Activated CD4-positive, alpha-beta T cell treated with anti-CD3 and anti-CD28 coated beads, Interleukin-2, amount 50 U/mL, for 48 hours (primary cell): ENCODE measurements at regions not wholly inside any gene's neighbourhood (a gene's known extent, or its start where the extent isn't known, plus 50 kb on each side); places are given as distances from the start of the nearest gene placed in this dataset.
"Not testable (repeated sequence)": the region's sequence is repeated elsewhere in the genome, so short reads cannot be mapped to it uniquely, and the experiment has no call there.

ENCODE experiments used
- DNase-seq, 2 experiments: peaks; one replicate each; pipeline ENCODE4 v3.0.0-alpha.2; 2020

DNA sequence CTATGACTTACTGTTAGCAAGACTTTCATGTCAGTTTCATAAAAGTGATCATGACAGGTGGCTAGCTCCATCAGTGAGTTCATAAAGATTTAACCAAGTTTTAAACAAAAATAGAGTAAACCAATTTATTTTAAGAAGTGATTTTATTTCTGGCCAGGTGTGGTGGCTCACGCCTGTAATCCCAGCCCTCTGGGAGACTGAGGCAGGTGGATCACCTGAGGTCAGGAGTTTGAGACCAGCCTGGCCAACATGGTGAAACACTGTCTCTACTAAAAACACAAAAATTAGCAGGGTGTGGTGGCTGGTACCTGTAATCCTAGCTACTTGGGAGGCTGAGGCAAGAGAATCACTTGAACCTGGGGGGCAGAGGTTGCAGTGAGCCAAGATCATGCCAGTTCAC, 111.4 kb upstream of the MAP2 start:
- DNase-seq = not testable (repeated sequence)

GRCh38 chr2:209314653-209315052, 109.2 kb upstream of the MAP2 start:
- DNase-seq = no peak

GRCh38 chr2:209316141-209316540, 107.7 kb upstream of the MAP2 start:
- no peak for DNase-seq

- DNase-seq = no peak
Measured at GRCh38 chr2:209321076-209321475, 102.8 kb upstream of the MAP2 start.

GRCh38 chr2:209321581-209321980, 102.3 kb upstream of the MAP2 start:
- DNase-seq = no peak

DNA sequence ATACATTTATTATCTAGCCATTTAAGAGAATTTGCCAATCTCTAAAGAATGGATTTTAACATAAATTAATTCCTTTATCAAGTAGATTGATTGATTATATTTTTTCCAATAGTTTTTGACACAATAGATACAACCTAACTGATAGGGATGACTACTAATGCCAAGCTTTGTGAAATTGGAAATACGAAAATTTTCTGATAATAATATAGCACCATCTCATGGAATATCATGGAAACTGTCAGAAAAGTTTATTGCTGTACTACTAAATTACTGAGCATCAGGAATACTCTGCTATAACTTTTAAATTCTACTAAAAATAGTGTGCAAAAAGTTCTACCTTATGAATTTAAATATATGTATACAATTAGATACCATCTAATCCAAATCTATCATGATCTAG, 101.8 kb upstream of the MAP2 start:
- DNase-seq = no peak

DNA sequence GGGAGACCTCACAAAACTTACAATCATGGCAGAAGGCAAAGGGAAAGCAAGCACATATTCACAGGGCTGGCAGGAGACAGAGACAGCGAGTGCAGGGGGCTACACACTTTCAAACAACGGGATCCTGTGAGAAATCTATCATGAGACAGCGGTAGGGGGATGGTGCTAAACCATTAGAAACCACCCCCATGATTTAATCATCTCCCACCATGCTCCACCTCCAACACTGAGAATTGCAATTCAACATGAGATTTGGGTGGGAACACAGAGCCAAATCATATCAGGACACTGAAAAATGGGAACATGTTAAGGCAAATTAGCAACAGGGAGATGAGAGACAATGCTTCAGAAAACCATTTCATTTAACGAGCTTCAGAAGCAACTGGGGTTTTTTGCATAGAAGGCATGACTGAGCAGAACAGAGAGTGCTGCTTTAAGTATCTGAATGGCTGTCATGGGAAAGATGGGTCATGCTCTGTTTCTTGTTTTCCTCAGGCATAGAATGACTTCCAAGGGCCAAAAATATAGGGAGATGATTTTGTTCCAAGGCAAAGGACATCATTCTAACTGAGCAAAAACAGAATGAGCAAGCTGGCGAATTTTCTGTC, 100.8 kb upstream of the MAP2 start:
- DNase-seq = no peak

DNA sequence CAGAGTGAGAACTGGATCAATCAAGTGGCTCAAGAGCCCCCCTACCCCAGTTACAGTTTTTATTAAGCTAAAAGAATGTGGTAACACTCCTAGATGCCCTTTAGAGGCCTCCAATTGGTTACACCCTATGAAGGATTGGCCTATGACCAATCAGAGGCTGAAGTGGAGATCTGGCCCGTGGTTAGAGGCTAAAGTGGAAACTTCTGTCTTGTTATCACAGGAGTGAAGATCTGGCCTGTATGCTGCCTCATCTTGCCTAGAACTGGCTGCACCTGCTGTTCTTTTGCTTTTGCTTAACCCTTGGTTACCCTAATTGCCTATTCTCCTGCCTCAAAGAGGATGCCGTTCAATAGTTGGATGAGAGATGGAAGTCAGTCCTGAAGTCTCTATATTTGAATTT, 100.1 kb upstream of the MAP2 start:
- no peak for DNase-seq

DNA sequence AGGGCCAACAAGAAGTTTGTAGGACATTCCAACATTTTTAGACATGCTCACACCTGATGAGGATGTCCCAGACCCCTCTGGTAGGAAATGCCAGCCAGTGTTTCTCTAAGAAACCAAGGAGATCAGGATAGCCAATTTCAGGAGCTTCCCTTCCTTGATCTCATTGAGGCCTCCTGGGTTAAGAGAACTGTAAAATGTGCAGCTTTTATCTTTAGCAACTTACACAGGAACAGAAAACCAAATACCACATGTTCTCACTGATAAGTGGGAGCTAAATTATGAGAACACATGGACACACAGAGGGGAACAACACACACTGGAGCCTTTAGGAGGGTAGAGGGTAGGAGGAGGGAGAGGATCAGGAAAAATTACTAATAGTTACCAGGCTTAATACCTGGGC, 99.6 kb upstream of the MAP2 start:
- no peak for DNase-seq

DNA sequence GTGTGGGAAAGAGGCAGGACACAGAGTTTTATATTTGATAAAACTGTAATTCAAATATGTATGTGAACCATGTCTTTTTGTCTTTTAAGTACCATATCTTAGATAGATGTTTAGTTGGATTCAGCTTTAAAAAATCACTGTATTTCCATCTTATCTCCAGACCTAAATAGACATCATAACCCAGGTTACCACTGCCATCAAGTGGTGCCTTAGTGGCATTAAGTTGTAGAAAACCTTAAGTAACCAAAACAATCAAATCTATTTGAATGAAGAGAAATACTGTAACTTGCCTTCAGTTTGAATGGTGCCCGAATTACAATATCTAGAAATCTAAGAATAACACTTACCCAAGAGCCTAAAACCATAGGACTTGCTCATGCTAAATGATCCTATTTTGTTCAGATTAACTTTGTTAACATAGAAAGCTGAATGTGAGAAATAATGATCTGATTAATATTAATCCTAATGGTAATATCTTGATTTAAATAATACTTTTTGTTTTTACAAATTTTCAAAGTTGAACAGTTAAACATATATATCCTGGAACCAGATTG, 92.5 kb upstream of the MAP2 start:
- DNase-seq = no peak

- DNase-seq = peak; percentile 31 to 45
Measured at GRCh38 chr2:209334188-209335017, 89.4 kb upstream of the MAP2 start.

DNA sequence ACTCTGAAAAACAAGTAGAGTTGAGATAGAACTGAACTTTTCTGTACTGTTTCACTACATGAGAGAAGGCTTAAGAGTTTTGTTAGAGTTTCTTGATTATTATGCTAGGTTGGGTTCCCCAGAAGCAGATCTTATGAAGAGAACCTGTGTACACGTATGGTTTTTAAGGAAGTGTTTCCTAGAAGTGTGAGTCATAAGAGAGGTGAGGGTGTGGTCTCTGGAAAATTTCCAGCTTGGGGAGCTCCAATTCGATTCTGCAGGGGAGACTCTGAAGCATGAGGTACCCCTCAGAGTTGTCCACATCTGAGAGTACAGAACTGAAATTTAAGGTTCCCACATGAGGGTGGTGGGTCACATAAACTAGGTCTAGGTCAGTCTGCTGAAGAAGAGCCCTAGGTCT, 83.3 kb upstream of the MAP2 start:
- no peak for DNase-seq

GRCh38 chr2:209344349-209344748, 79.5 kb upstream of the MAP2 start:
- no peak for DNase-seq

GRCh38 chr2:209348433-209348832, 75.4 kb upstream of the MAP2 start:
- no peak for DNase-seq

DNA sequence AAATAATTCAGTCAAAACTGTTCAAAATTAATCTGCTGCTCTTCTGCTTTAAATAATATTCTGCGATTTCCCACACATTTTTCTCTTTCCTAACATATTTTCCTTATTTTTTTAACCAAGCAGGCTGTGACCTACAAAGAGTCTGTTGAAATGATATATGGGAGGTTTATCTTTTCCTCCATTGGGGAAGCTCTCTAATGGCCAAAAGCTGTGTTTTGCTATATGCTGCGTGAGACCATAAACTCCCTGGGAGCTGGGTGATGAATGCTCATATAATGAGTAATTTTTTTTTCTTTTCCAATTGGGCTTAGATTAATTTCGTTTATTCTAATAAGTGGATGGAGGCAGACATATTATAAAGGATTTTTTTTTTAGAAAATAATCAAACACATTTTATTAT, 72.2 kb upstream of the MAP2 start:
- no peak for DNase-seq

DNA sequence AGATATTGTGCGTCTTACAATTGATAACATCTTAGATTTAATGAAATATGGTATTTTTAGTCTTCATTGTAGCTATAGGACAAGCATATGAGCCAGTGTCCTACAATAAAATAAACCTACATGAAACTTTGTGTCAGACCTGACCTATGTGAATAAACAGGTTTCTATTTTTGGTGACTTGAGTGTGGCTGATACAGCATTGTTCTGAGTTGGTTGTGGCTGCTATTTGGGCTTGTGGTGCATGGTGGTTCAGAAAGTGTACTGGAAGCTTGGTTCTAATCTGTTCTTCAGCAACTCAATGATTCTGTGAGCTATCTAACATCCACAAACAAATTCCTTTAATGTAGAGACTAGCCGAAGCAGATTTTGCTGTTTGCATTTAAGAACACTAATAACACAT, 64.9 kb upstream of the MAP2 start:
- no peak for DNase-seq

- no peak for DNase-seq
Measured at GRCh38 chr2:209367075-209367747, 56.6 kb upstream of the MAP2 start.

DNA sequence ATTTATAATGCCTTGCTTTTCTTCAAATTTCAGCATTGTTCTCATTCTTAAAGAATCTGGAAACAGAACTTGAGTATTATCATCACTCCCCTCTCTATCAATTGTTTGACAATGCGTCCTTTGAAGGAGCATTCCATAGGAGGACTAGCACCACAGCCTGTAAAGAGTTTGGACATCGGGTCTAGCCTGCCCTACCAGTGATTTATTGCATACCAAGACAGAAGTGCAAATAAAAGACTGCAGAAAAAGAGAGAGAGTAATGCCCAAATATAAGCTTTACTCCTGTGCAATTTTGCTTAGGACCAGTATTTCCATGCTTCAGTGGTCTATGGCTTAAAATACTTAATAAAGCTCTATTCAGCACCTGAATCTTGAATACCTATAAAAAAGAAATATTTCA, 55.4 kb upstream of the MAP2 start:
- no peak for DNase-seq

DNA sequence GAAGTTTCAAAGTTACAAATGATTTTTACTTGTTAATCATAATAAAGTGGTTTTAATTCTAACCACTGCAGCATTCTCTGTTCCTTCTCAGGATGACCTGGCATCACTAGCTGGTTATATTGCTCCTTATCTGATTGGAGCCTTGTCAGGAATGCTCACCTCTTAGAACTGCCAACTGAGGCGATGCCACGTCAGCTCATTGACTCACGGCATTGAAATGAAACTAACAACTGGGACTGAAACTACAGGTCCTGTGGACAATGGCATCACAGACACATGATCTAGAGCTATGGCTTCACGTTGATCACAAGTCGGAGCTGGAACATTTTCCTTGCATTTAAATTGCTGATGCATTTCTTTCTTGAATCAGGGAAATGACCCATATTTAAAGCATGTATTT, 54.9 kb upstream of the MAP2 start:
- no peak for DNase-seq

DNA sequence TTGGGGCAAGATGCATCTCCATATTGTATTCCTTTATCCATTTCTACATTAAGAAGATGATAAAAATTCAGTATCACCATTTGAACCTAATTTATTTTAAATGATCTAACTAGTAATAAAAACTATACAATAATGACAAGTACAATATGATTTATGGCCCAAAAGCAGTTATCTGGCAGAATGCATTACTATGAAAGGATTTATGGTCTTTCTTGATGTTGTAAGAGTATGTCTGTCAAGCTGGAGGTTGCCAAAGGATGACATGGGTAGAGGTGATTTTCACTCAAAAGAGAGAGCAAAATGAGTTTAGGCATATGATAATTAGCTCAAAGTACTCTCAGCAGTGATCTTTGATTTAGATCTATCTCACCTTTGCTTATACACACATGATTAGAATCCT, 54.2 kb upstream of the MAP2 start:
- no peak for DNase-seq

GRCh38 chr2:209371407-209371806, 52.4 kb upstream of the MAP2 start:
- no peak for DNase-seq
